GM18502 (cell line): ENCODE measurements at regions not wholly inside any gene's neighbourhood (a gene's known extent, or its start where the extent isn't known, plus 50 kb on each side); places are given as distances from the start of the nearest gene placed in this dataset.

Experiments
- ATAC-seq: cut with Tn5 transposase; IDR thresholded peaks from one replicate; pipeline ENCODE4 v1.9.1; 2021; ENCODE audit warnings: mild to moderate bottlenecking; ENCODE audit not compliant: unreplicated experiment, poor library complexity

DNA sequence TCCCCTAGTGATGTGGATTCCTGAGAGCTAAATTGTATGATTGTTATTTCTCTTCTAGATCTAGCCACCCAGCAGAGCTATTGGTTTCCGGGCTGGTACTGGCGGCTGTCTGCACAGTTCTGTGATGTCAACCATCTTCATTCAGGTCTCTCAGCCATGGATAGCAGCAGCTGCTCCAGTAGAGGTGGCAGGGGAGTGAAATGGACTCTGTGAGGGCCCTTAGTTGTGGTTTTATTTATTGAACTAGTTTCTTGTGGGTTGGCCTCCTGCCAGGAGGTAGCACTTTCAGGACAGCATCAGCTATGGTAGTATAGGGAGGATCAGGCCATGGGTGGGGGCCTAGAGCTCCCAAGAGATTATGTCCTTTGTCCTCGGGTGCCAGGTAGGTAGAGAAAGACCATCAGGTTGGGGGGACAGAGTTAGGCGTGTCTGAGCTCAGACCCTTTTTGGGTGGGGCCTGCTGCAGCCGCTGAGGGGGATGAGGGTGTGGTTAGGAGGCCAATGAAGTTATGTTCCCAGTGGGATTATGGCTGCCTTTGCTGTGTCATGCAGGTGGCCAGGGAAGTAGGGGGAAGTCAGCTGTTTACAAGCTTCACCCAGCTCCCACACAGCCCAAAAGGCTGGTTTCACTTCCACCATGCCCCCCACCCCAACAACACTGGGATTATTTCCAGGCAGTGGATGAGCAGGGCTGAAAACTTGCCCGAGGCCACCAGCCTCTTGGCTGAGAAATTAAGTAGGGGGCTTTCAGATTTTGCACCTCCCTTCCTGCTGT lies 55.1 kb upstream of the RGS4 start:
- ATAC-seq: no peak

DNA sequence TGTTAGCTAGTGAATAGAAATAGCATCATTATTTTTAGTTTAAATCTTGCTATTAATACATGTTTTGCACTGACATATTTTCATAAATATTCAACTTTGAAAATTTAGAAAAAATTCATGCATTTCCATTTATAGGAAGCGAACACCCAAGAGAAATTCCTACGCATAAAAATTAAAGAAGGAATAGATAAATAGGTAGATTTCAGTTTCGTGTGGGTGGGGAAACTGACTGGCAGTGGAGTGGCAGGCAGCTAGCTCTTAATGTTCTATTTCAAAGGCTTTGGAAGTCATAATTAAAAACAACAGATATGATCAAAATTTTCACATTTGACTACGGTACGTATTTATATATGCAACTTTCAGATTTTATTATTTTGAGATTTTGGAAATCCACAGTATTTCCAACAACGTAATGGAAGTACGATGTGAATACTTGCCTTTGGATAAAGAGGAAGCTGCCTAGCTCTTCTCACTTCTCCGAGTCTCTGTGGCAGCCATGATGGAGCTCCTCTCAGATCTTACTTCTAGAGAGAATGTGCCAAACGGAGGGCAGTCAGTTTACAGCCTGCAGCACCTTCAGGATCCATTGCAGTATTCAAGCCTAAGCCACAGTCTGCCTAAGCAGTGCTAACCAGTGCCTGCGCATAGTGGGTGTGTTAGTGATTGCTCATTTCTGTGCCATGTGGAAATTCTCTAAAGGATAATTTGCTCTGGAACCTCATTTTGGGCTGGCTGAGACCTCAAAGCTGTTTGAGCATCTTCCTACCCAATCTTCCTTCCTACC lies 62.9 kb upstream of the RGS4 start:
- ATAC-seq: no peak

DNA sequence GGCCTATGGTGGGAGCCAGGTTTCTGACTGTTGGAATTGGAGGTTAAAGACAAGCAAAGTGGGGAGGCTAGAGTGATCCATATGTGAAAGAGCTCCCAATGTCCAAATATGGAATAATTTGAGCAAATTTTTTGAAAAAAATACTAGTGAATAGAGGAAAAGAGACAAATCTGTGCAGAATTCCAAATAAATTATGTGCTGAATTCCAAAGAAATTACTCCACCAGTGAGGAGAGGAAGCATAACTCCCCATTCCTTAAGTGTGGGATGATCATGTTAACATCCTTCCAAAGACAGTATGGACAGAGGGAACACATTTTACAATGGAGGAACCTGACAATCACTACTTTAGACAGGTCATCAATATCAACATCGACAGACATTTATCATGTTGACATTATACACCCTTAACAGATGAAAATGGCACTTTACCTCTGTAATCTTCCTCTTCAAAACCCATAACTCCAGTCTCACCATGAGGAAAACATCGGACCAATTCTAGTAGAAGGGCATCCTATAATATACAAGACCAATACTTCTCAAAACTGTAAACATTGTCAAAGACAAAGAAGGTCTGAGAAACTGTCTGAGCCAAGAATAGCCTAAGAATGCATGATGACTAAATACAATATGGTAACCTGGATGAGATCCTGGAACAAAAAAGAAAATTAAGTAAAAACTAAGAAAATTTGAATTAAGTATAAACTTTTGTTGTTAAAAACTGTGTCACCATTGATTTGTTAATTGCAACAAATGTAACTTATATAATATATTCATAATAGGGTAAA lies 71.5 kb upstream of the RGS4 start:
- ATAC-seq: no peak

DNA sequence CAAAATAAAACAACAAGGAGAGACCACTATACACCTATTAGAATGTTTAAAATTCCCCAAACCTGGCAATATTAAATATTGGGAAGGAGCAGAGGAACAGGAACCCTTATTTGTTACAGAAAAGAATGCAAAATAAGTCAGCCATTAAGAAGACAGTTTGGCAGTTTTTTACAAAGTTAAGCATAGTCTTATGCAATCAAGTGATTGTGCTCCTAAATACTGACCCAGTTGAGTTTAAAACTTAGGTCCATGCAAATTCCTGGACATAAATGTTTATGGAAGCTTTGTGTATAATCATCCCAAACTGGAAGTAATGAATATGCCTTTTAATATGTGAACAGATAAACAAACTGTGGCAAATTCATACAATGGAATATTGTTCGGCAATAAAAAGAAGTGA lies 72.9 kb upstream of the RGS4 start:
- no peak for ATAC-seq

DNA sequence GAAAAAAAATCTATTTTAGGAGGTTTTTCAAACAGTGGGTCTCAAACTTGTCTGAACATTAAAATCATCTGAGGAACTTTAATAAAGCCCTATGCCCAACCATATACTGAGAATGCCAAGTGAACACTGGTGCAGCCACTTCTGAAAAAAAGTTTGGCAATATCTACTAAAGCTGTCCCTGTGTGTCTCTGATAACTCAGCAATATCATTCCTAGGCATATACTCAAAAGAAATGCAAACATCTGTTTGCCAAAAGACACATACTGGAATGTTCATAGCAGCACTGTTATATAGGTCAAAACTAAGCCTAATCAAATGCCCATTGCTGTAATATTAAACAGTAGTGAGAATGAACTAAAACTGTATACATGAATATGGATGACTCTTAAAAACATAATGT lies 74.2 kb upstream of the RGS4 start:
- no peak for ATAC-seq

DNA sequence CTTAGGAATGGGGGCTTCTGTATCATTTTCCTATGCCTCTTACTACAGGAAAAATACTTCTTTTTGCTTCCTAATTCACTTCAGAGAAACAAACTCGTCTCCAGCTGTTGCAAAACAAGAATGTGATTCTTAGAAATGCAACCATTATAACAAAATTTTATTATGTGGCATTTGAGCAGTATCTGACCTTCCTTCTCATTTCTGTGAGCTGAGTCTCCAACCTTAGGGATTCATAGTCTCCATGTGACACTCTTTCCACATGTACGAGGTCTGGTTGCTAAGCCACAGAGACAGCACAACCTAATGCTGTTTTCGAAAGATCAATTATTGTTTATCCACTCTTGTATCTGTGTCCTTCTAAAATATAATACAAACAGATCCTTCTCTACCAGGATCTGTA lies 75.3 kb upstream of the RGS4 start:
- no peak for ATAC-seq

DNA sequence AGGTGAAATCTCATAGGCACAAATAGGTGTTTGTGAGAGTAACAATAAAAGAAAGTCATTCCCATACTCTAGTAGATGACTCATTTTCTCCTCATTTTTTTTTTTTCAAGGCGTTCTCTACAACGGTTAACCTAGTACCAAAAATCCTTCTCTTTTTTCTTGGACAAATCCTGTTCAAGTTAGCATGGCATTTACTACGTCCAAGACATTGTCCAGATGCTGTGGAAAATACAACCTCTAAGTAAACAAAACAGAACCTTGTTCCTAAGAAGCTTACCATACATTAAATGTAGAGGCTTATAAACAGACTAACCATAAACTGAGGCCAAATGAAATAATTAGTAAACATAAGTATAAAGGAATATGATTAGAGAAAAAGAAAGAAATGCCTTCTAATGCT lies 76.2 kb upstream of the RGS4 start:
- no peak for ATAC-seq

DNA sequence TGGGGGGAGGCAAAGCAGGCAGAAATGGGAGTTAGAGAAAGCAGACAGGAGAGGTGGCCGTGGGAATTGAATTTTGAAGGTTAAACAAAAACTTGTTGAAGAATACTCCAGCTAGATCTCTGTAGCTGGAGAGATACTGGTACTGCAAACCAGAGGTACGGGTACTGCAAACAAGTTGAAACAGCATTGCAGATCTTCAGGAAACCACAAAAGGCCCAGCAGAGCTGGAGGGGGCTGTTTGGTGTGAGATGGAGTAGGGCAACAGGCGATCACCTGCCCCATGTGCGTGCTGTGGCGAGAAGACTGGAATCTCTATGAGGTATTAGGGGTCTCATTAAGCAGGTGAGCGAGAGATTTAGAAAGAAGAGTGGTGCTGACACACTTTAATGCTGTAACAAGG lies 77.7 kb upstream of the RGS4 start:
- no peak for ATAC-seq

DNA sequence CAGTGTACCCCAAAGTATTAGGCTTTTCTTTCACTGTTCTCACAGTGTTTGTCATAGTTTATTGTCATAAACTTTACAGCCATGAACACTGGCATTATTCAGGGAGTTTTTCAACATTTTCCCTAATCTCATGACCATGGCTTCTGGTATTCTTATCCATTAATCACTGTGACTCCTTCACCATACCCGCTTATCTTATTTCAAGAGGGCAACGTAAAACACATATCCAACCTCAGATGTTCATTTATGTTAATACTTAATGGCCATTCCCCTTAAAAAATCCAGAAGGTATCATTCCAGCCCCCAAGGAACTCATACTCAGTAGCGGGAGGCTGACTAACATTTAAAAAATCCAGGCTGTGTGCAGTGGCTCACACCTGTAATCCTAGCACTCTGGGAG lies 78.5 kb upstream of the RGS4 start:
- no peak for ATAC-seq

DNA sequence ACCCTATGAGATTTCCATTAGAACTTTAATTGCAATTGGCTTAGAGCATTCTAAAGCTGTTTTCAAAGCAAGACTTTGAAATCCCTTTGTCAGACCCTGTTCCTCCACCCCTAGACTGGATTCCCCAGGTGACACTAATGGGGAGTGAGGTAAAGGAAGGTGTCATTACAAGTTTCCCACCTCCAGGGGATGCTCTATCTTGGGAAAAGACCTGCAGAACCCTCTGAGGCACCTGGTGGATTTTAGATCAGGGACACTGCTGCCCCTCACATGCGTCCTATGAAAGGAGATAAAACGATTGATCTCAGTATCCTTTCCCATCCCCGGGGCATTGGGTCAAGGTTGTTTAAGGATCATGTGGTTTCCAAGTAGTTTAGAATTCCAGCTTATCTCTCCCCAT lies 80.3 kb upstream of the RGS4 start:
- no peak for ATAC-seq

DNA sequence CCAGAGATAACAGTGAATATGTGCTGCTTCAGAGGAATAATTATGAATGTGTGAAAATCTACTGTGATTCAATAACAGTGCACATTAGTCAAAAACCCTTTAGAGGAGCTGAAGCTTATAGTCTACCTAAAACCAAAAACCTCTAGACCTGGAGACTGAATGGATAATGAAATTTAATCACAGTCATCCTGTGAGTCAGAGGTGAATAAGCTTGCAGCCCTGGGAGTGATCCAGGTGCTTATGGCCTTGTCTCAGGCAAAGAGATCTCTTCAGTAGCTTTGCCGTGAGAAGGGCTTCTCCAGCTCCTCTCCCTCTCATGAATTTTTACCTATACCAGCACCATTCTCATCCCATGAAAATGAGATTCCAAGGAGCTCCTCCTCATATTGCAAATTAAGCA lies 81.3 kb upstream of the RGS4 start:
- no peak for ATAC-seq

DNA sequence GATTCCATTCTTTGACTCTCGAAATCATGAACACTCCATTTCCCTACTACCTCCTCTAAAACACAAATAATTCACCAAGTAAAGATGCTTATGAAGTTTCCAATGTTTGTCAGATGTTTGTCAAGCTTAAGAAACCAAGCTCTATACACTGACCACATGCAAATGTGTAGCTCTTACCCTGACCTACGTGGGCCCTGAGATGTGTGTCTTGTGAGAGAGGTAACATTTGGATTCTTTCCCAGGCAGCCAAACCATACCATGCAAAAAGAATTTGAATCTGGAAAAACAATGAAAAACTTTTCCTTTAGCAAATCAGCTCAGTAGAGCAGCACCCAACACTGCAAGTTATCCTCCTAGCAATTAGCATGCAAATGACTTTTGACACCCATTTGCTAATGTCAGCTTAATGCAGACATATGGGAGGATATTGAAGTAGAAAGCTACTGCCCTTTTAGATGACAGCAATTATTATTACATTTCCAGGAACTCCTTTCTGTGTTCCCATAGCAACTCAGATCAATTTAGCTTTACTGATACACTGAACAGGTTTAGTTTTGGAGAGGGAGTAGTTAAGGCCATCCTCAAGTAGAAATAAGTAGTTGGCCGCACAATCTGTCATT lies 83.2 kb upstream of the RGS4 start:
- no peak for ATAC-seq

DNA sequence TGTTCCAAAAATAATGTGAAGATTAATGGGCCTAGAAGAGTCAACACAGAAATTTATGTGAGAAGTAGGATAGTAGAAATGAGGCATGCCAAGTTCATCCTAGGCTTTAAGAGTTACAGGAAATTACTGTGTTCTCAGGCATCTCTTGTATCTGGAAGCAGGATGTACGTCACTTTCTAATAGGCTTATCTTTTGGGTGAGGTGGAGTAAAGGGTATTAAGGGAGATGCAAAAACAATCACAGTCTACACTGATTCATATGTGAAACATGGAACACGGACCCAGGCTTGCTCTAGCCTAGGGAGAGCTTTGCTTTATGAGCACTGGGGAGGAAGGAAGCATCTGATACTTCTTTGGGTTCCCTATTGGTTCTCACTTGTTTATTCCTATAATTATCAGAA lies 84.5 kb upstream of the RGS4 start:
- ATAC-seq: no peak

DNA sequence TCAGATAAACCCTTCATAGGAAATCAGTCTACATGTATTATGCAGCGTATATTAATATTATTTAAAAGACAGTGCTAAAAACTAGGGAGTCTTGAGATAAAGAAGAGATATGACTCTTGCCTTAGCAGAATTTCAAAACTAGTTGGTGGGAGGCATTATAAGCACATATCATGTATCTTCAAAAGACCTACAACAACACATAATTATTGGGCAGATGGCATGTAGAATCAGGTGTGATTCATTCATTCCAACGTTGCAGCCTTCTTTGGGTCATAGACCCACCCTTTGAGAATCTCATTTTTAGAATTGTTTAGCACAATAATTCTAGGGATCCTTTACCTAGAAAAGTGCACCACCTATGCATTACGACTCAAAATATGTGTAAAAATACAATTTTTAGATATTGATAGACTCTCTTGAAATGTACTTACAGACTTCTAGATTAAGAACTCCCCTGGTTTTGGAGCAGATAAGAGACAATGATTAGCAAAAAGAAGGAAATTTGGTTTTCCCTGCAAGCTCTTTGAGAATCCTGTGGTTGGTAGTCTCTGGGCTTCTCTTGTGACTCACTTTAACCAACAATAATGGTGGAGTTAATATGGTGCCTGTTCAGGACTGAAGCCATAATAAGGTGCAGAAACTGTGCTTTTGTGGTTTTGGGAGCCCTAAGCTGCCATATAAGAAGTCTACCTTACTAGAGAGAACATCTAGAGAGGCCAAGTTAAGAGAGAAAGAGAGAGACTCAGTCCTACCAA lies 85.3 kb upstream of the RGS4 start:
- no peak for ATAC-seq

DNA sequence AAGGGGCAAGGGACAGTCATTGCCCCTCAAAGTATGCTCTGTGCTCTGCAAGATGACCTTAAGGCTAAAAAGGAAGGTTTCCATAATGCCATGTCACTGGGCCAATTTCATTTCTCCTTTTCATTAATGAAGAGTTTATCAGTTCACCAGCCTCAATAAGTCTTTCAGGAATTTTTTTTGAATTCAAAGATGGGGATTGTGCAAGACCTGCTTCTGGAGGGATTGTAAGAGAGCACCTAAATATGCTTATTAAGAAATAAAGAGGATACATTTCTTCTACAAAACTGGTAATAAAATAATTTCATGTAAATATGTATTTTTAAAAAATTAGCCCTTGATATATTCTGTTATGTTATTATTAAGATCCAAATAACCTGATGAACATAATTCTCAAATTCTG lies 86.8 kb upstream of the RGS4 start:
- no peak for ATAC-seq

DNA sequence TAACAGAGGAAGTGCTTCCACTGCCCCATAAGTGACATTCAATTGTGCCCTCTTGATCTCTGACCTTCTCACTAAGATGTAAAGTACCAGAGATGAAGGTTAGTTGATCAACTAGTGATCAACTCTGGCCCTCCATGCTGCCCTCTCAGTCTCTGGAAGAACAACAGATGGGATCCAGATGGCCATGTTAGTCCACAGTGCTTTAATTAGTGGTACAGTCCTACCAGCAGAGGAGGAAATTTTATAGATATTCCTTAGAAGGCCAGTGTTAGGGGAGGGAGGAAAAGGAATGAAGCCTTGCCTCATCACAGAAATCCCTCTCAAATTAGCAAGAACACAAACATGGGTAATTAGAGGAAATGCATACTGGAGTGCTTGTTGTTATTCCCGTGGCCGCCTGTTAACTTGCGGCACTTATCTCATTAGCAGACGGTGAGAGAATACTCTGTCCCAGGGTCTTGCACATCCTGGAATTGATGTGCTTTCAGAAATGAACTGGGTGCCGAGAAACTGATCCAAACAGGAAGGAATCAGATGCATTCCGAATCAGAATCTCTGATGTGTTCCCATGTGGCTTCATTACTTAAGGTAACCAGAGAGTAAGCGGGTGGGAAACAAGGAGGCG lies 91.1 kb upstream of the RGS4 start:
- no peak for ATAC-seq

DNA sequence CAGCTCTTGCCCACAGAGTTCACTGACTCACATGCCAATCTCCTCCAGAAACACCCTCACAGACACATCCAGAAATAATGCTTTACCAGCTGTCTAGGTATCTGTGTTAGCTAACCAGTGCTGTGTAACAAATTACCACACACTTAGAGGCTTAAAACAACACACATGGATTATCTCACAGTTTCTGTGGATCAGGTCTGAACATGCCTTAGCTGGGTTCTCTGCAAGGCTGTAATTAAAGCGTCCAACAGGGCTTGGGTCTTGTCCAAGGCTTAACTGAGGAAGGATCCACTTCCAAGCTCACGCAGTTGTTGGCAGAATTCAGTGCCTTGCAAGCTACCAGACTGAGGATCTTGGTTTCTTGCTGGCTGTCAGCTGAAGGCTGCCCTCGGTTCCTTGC lies 92.5 kb upstream of the RGS4 start:
- ATAC-seq: no peak

DNA sequence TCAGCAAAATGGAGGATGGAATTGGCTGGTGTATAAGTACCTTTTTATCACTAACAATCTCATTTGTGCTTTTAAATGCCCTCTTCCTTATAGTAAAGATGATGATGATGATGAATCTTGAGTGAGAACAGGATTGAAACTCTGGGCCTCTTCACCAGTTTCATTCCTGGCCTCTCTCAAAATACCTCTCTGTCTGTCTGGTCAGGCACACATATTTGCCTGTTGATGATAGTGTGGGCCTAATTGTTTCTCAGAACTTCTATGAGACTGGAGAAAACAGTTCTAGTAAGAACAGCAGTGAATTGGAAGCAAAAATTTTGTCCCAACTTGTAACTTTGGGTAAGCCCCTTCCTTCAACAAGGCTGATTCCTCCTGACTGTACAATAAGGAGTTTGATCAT lies 94.4 kb upstream of the RGS4 start:
- ATAC-seq: no peak

DNA sequence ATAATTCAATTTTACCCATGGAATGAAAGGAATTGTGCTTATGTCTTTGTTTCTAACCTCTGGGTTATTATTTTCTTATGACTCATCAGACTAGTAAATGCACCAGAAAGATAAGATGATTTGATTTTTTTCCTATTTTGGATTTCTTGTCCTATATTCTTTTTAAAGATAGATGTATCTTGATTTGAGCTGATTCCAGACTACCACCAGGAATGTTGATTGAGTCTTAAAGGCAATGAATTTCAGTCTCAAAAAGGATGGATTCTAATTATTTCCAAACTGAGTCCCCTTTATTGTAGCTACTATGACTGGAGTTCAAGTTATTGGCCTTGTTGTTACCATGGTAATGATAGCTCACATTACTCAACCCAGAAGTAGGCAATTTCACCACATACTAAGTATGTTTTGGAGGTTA lies 95.8 kb upstream of the RGS4 start:
- no peak for ATAC-seq

DNA sequence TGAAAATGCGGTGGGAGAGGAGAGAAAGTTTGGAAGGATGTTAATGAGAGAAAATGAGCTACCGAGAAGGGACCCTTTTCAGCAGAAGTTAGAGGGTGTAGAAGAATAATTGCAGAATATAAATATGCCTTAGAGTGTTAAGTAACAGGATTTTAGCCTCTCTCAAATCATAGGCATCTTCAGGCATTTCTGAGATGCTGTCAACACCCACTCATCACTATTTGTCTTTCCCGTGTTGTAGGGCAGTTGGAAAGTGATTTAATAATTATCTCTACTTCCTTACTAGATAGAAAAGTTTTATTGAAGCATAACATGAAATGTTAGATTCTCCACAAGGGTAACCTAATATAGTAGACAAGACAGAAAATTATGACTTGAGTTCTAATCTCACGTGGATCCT lies 96.4 kb upstream of the RGS4 start:
- no peak for ATAC-seq
